ENCODE measurements at regions not wholly inside any gene's neighbourhood (a gene's known extent, or its start where the extent isn't known, plus 50 kb on each side); places are given as distances from the start of the nearest gene placed in this dataset.

GRCh38 chr7:41098402-41098801, 604.5 kb downstream of the INHBA start:
- Histone ChIP-seq H3K36me3 (ENCODE audit: insufficient read depth, low read length) (no peaks in the 10 kb centered on the region), H2AFZ (ENCODE audit: low read depth, low read length) (no peak overlapping the region), H3K27me3 (ENCODE audit: insufficient read depth, low read depth, low read length) (no peaks in the 10 kb centered on the region), H3K9me3 (ENCODE audit: low read length) (no peaks in the 10 kb centered on the region), H3K9ac (ENCODE audit: low read length) (no peak overlapping the region), H3K27ac (ENCODE audit: low read length) (no peak overlapping the region), H4K20me1 (ENCODE audit: insufficient read depth) (no peaks in the 10 kb centered on the region), H3K4me2 (ENCODE audit: low read length) (no peak overlapping the region), H3F3A (ENCODE audit: insufficient read depth, low read length, poor library complexity, severe bottlenecking) (no peaks in the 10 kb centered on the region), H3K4me3 (ENCODE audit: low read length) (no peak overlapping the region), H3K79me2 (replicated peaks; ENCODE audit: insufficient read depth, low read length) (no peaks in the 10 kb centered on the region), H3K9me2 (ENCODE audit: insufficient read depth, low read length) (no peaks in the 10 kb centered on the region)
- TF ChIP-seq RAD21 (conservative IDR thresholded peaks at IDR 0.05) (no peak), SMC3 (conservative IDR thresholded peaks at IDR 0.05; ENCODE audit: poor library complexity) (no peak), EP300 (conservative IDR thresholded peaks at IDR 0.05; ENCODE audit: poor library complexity, severe bottlenecking) (no peak), TAF1 (IDR thresholded peaks at IDR 0.05; ENCODE audit: low read depth) (no peak), MXI1 (conservative IDR thresholded peaks at IDR 0.05; ENCODE audit: poor library complexity, severe bottlenecking) (no peak), POLR2AphosphoS5 (IDR thresholded peaks at IDR 0.05) (no peak), EZH2 (IDR thresholded peaks at IDR 0.05; ENCODE audit: borderline replicate concordance, insufficient read depth, low read length, poor library complexity, severe bottlenecking) (no peak)
- TF ChIP-seq, protein P1, sequence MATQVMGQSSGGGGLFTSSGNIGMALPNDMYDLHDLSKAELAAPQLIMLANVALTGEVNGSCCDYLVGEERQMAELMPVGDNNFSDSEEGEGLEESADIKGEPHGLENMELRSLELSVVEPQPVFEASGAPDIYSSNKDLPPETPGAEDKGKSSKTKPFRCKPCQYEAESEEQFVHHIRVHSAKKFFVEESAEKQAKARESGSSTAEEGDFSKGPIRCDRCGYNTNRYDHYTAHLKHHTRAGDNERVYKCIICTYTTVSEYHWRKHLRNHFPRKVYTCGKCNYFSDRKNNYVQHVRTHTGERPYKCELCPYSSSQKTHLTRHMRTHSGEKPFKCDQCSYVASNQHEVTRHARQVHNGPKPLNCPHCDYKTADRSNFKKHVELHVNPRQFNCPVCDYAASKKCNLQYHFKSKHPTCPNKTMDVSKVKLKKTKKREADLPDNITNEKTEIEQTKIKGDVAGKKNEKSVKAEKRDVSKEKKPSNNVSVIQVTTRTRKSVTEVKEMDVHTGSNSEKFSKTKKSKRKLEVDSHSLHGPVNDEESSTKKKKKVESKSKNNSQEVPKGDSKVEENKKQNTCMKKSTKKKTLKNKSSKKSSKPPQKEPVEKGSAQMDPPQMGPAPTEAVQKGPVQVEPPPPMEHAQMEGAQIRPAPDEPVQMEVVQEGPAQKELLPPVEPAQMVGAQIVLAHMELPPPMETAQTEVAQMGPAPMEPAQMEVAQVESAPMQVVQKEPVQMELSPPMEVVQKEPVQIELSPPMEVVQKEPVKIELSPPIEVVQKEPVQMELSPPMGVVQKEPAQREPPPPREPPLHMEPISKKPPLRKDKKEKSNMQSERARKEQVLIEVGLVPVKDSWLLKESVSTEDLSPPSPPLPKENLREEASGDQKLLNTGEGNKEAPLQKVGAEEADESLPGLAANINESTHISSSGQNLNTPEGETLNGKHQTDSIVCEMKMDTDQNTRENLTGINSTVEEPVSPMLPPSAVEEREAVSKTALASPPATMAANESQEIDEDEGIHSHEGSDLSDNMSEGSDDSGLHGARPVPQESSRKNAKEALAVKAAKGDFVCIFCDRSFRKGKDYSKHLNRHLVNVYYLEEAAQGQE (IDR thresholded peaks at IDR 0.05; ENCODE audit: borderline replicate concordance) = no peak

- Histone ChIP-seq H3K79me2 (replicated peaks; ENCODE audit: insufficient read depth, low read length) (no peaks in the 10 kb centered on the region), H3K27me3 (ENCODE audit: insufficient read depth, low read depth, low read length) (no peaks in the 10 kb centered on the region), H4K20me1 (ENCODE audit: insufficient read depth) (no peaks in the 10 kb centered on the region), H3K9me3 (ENCODE audit: low read length) (no peaks in the 10 kb centered on the region), H3K27ac (ENCODE audit: low read length) (no peak overlapping the region), H3K9ac (ENCODE audit: low read length) (no peak overlapping the region), H2AFZ (ENCODE audit: low read depth, low read length) (no peak overlapping the region), H3K9me2 (ENCODE audit: insufficient read depth, low read length) (no peaks in the 10 kb centered on the region), H3K36me3 (ENCODE audit: insufficient read depth, low read length) (no peaks in the 10 kb centered on the region), H3K4me3 (ENCODE audit: low read length) (no peak overlapping the region), H3F3A (ENCODE audit: insufficient read depth, low read length, poor library complexity, severe bottlenecking) (no peaks in the 10 kb centered on the region), H3K4me2 (ENCODE audit: low read length) (no peak overlapping the region)
- TF ChIP-seq, protein P1 (IDR thresholded peaks at IDR 0.05; ENCODE audit: borderline replicate concordance) = no peak
- no peak for TF ChIP-seq EP300 (conservative IDR thresholded peaks at IDR 0.05; ENCODE audit: poor library complexity, severe bottlenecking)
- TF ChIP-seq TAF1 (IDR thresholded peaks at IDR 0.05; ENCODE audit: low read depth) = no peak
- TF ChIP-seq RAD21 (conservative IDR thresholded peaks at IDR 0.05) = no peak
- no peak for TF ChIP-seq SMC3 (conservative IDR thresholded peaks at IDR 0.05; ENCODE audit: poor library complexity)
- TF ChIP-seq, protein P2, sequence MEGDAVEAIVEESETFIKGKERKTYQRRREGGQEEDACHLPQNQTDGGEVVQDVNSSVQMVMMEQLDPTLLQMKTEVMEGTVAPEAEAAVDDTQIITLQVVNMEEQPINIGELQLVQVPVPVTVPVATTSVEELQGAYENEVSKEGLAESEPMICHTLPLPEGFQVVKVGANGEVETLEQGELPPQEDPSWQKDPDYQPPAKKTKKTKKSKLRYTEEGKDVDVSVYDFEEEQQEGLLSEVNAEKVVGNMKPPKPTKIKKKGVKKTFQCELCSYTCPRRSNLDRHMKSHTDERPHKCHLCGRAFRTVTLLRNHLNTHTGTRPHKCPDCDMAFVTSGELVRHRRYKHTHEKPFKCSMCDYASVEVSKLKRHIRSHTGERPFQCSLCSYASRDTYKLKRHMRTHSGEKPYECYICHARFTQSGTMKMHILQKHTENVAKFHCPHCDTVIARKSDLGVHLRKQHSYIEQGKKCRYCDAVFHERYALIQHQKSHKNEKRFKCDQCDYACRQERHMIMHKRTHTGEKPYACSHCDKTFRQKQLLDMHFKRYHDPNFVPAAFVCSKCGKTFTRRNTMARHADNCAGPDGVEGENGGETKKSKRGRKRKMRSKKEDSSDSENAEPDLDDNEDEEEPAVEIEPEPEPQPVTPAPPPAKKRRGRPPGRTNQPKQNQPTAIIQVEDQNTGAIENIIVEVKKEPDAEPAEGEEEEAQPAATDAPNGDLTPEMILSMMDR (IDR thresholded peaks at IDR 0.05; ENCODE audit: poor library complexity, severe bottlenecking) = no peak
- TF ChIP-seq MXI1 (conservative IDR thresholded peaks at IDR 0.05; ENCODE audit: poor library complexity, severe bottlenecking) = no peak
- TF ChIP-seq EZH2 (IDR thresholded peaks at IDR 0.05; ENCODE audit: borderline replicate concordance, insufficient read depth, low read length, poor library complexity, severe bottlenecking) = no peak
- no peak for TF ChIP-seq POLR2AphosphoS5 (IDR thresholded peaks at IDR 0.05)
These were observed 605.4 kb downstream of the INHBA start for GRCh38 chr7:41097501-41097900.

Data from neural cell (in vitro differentiated cells).